ENCODE measurements at regions not wholly inside any gene's neighbourhood (a gene's known extent, or its start where the extent isn't known, plus 50 kb on each side); places are given as distances from the start of the nearest gene placed in this dataset.

GRCh38 chr16:87063543-87063942 lies 253.6 kb downstream of the C16orf95 start:
- TF ChIP-seq CTCF (IDR thresholded peaks at IDR 0.05; ENCODE audit: borderline replicate concordance, extremely low read depth, low read length, poor library complexity, severe bottlenecking) (no peak), EZH2 (IDR thresholded peaks at IDR 0.05; ENCODE audit: borderline replicate concordance, low read depth, low read length, severe bottlenecking) (no peak)
